HepG2 (cell line): ENCODE measurements at regions not wholly inside any gene's neighbourhood (a gene's known extent, or its start where the extent isn't known, plus 50 kb on each side); places are given as distances from the start of the nearest gene placed in this dataset.

ENCODE experiments used
- BCL3 ChIP-seq: sonication (generic); formaldehyde crosslinking; IDR thresholded peaks from 2 replicates; pipeline ENCODE4 v1.5.1; 2020; ENCODE audit warnings: mild to moderate bottlenecking, missing genetic modification reagents, moderate library complexity
- ELF1 ChIP-seq: sonication (generic); formaldehyde crosslinking; IDR thresholded peaks from 2 replicates; pipeline ENCODE4 v1.4.0; 2020; ENCODE audit warnings: missing genetic modification reagents
- ETV6 ChIP-seq: sonication (generic); formaldehyde crosslinking; conservative IDR thresholded peaks from 2 replicates; pipeline ENCODE4 v1.4.0; 2020; ENCODE audit warnings: missing genetic modification reagents
- FUBP1 ChIP-seq: sonication (generic); formaldehyde crosslinking; IDR thresholded peaks from 2 replicates; pipeline ENCODE4 v1.5.1; 2020; ENCODE audit warnings: missing genetic modification reagents, mild to moderate bottlenecking, borderline replicate concordance
- GABPA ChIP-seq, 2 experiments: IDR thresholded peaks; 2 replicates each; pipeline ENCODE4 v1.6.1; 2011 to 2016; ENCODE audit warnings: low read depth in 2 of 2, low read length in 1 of 2, missing biosample characterization in 1 of 2, missing genetic modification characterization in 1 of 2
- HNRNPLL ChIP-seq: fragments of 200-400 bp; formaldehyde crosslinking; IDR thresholded peaks from 2 replicates; pipeline ENCODE4 v1.6.1; 2017; ENCODE audit warnings: mild to moderate bottlenecking, low read depth, low read length; ENCODE audit not compliant: poor library complexity, severe bottlenecking
- JUND ChIP-seq: sonication (generic); formaldehyde crosslinking; IDR thresholded peaks from 2 replicates; pipeline ENCODE4 v1.8.0; 2022; ENCODE audit warnings: mild to moderate bottlenecking, missing genetic modification reagents
- USF2 ChIP-seq, 2 experiments: sonication (generic) in 1 of 2; formaldehyde crosslinking in 1 of 2; IDR thresholded peaks; 2 replicates each; pipeline versions ENCODE4 v1.5.1 to v1.6.1; 2011 to 2020; ENCODE audit warnings: borderline replicate concordance in 1 of 2, low read depth in 1 of 2, low read length in 1 of 2, mild to moderate bottlenecking in 1 of 2, missing genetic modification reagents in 1 of 2, moderate library complexity in 1 of 2
- ZNF674 ChIP-seq: sonication (generic); formaldehyde crosslinking; IDR thresholded peaks from 2 replicates; pipeline ENCODE4 v1.5.0; 2020; ENCODE audit warnings: low read depth, mild to moderate bottlenecking, missing genetic modification reagents
- ZNF687 ChIP-seq: sonication (generic); formaldehyde crosslinking; IDR thresholded peaks from 2 replicates; pipeline ENCODE4 v1.5.1; 2020; ENCODE audit warnings: mild to moderate bottlenecking, missing genetic modification reagents, moderate library complexity

GRCh38 chr2:82215212-82215611 is 1910.7 kb upstream of the LRRTM1 start:
- TF ChIP-seq JUND = no peak
- TF ChIP-seq HNRNPLL = no peak
- TF ChIP-seq ETV6 (CRISPR knock-in tag) = no peak
- no peak for TF ChIP-seq FUBP1 (CRISPR knock-in tag)
- no peak for TF ChIP-seq ELF1
- TF ChIP-seq USF2 (IDR thresholded peaks at IDR 0.05; ENCODE audit: low read depth, low read length) = no peak
- TF ChIP-seq USF2 (CRISPR knock-in tag; IDR thresholded peaks at IDR 0.05; ENCODE audit: borderline replicate concordance) = no peak
- TF ChIP-seq BCL3 (CRISPR knock-in tag) = no peak
- TF ChIP-seq ZNF674 (CRISPR knock-in tag) = no peak
- no peak for TF ChIP-seq GABPA (IDR thresholded peaks at IDR 0.05; ENCODE audit: low read depth, low read length)
- TF ChIP-seq GABPA (CRISPR knock-in tag; IDR thresholded peaks at IDR 0.05; ENCODE audit: low read depth) = no peak
- no peak for TF ChIP-seq ZNF687
